H1 (cell line): ENCODE measurements at regions not wholly inside any gene's neighbourhood (a gene's known extent, or its start where the extent isn't known, plus 50 kb on each side); places are given as distances from the start of the nearest gene placed in this dataset.

Experiments used
- CTCF ChIA-PET: fragments of 300-600 bp; sonication (Branson Sonifier 250); formaldehyde crosslinking; loops from one replicate; lab custom pipeline; 2021; ENCODE audit not compliant: partially characterized antibody; lab: Charles Lee
- POLR2A ChIA-PET: fragments of 300-600 bp; sonication (Branson Sonifier 250); formaldehyde crosslinking; loops from one replicate; lab custom pipeline; 2021; ENCODE audit warnings: inconsistent platforms; ENCODE audit not compliant: partially characterized antibody; lab: Charles Lee
- DNase-seq, 2 experiments: peaks; one replicate each; pipeline versions ENCODE4 v3.0.0 to v3.0.0-alpha.2; 2010 to 2022; ENCODE audit warnings: low spot score in 2 of 2, low read depth in 1 of 2, mixed read lengths in 1 of 2
- FAIRE-seq: peaks from 2 replicates; lab custom pipeline; 2011; peaks lifted over from hg19 to GRCh38; lab: Jason Lieb, UNC
- H2AFZ ChIP-seq: 2 replicates; pipeline ENCODE4 v1.8.1; 2012; ENCODE audit warnings: low read length, inconsistent platforms
- H2AK5ac ChIP-seq: 2 replicates; pipeline ENCODE4 v1.6.1; 2013; ENCODE audit warnings: low read depth, low read length
- H2BK120ac ChIP-seq: replicated peaks from 2 replicates; pipeline ENCODE3; 2013; ENCODE audit warnings: low read depth, low read length, inconsistent platforms
- H2BK12ac ChIP-seq: 2 replicates; pipeline ENCODE4 v1.6.1; 2013; ENCODE audit warnings: low read depth, low read length
- H2BK15ac ChIP-seq: 2 replicates; pipeline ENCODE4 v1.6.1; 2013; ENCODE audit warnings: low read length
- H2BK20ac ChIP-seq: 2 replicates; pipeline ENCODE4 v1.6.1; 2013; ENCODE audit warnings: low read length
- H2BK5ac ChIP-seq: 2 replicates; pipeline ENCODE4 v1.6.1; 2013; ENCODE audit warnings: low read depth, low read length
- H3K14ac ChIP-seq: 2 replicates; pipeline ENCODE4 v1.6.1; 2013; ENCODE audit warnings: inconsistent platforms; ENCODE audit not compliant: insufficient read length
- H3K18ac ChIP-seq: 2 replicates; pipeline ENCODE4 v1.6.1; 2013; ENCODE audit warnings: low read length; ENCODE audit errors: extremely low read depth
- H3K23ac ChIP-seq: 2 replicates; pipeline ENCODE4 v1.6.1; 2013; ENCODE audit warnings: inconsistent platforms; ENCODE audit not compliant: insufficient read length
- H3K23me2 ChIP-seq: 2 replicates; pipeline ENCODE4 v1.6.1; 2013; ENCODE audit warnings: low read depth, low read length
- H3K27ac ChIP-seq: 2 replicates; pipeline ENCODE4 v1.6.1; 2011; ENCODE audit warnings: low read depth, low read length, inconsistent platforms
- H3K27me3 ChIP-seq, 4 experiments: replicated peaks in 1 of 4; 1 replicate in 1 of 4; 2 replicates in 3 of 4; pipeline versions ENCODE4 v1.6.1 to v1.8.1; 2011 to 2013; ENCODE audit warnings: low read length in 3 of 4, mild to moderate bottlenecking in 3 of 4, inconsistent platforms in 2 of 4, mixed read lengths in 2 of 4, moderate library complexity in 1 of 4; ENCODE audit not compliant: control insufficient read depth in 3 of 4, insufficient read depth in 3 of 4; ENCODE audit errors: extremely low read depth in 1 of 4
- H3K36me3 ChIP-seq, 4 experiments: 2 replicates each; pipeline versions ENCODE4 v1.6.1 to v1.8.1; 2011 to 2013; ENCODE audit warnings: mild to moderate bottlenecking in 4 of 4, low read length in 3 of 4, moderate library complexity in 2 of 4, control low read depth in 1 of 4, inconsistent platforms in 1 of 4; ENCODE audit not compliant: insufficient read depth in 4 of 4, control insufficient read depth in 2 of 4
- H3K4ac ChIP-seq: replicated peaks from 2 replicates; pipeline ENCODE3; 2013; ENCODE audit warnings: low read length, low read depth, mixed read lengths, inconsistent platforms; ENCODE audit not compliant: insufficient read length
- H3K4me1 ChIP-seq, 4 experiments: replicated peaks in 1 of 4; 1 replicate in 1 of 4; 2 replicates in 3 of 4; pipeline versions ENCODE4 v1.6.1 to v1.8.1; 2011 to 2013; ENCODE audit warnings: low read length in 3 of 4, inconsistent platforms in 2 of 4, mixed read lengths in 1 of 4; ENCODE audit not compliant: insufficient read depth in 4 of 4, control insufficient read depth in 3 of 4
- H3K4me2 ChIP-seq, 2 experiments: 2 replicates each; pipeline versions ENCODE4 v1.6.1 to v1.8.1; 2011 to 2013; ENCODE audit warnings: low read depth in 2 of 2, low read length in 2 of 2, control low read depth in 1 of 2, inconsistent platforms in 1 of 2, mild to moderate bottlenecking in 1 of 2; ENCODE audit not compliant: insufficient read depth in 1 of 2
- H3K4me3 ChIP-seq, 4 experiments: fragments of 200-600, 300-600 bp in 1 of 4; sonication (generic), shearing (Covaris generic), sonication (Bioruptor Twin) in 1 of 4; 2 replicates each; pipeline versions ENCODE4 v1.5.1 to v1.8.1; 2011 to 2016; ENCODE audit warnings: low read length in 4 of 4, low read depth in 3 of 4, control low read depth in 2 of 4, inconsistent platforms in 2 of 4, mild to moderate bottlenecking in 2 of 4, mixed read lengths in 1 of 4, moderate library complexity in 1 of 4; ENCODE audit not compliant: insufficient read depth in 2 of 4; ENCODE audit errors: extremely low read depth in 1 of 4
- H3K56ac ChIP-seq: replicated peaks from 2 replicates; pipeline ENCODE3; 2013; ENCODE audit warnings: low read depth, mild to moderate bottlenecking, mixed read lengths, low read length, inconsistent platforms; ENCODE audit not compliant: insufficient read length
- H3K79me1 ChIP-seq: 2 replicates; pipeline ENCODE4 v1.6.1; 2013; ENCODE audit warnings: low read depth, low read length, control low read depth
- H3K79me2 ChIP-seq, 2 experiments: 2 replicates each; pipeline versions ENCODE4 v1.6.1 to v1.8.1; 2012 to 2013; ENCODE audit warnings: low read length in 2 of 2, mild to moderate bottlenecking in 2 of 2, inconsistent platforms in 1 of 2; ENCODE audit not compliant: insufficient read depth in 2 of 2, control insufficient read depth in 1 of 2
- H3K9ac ChIP-seq, 4 experiments: replicated peaks in 1 of 4; 1 replicate in 1 of 4; 2 replicates in 3 of 4; pipeline versions ENCODE4 v1.6.1 to v1.8.1; 2011 to 2013; ENCODE audit warnings: low read depth in 3 of 4, low read length in 3 of 4, control low read depth in 2 of 4, mild to moderate bottlenecking in 2 of 4, moderate library complexity in 2 of 4, inconsistent platforms in 1 of 4; ENCODE audit errors: extremely low read depth in 1 of 4
- H3K9me3 ChIP-seq, 2 experiments: 2 replicates each; pipeline versions ENCODE4 v1.6.1 to v1.8.1; 2012 to 2013; ENCODE audit warnings: mild to moderate bottlenecking in 2 of 2, moderate library complexity in 2 of 2, control low read depth in 1 of 2, inconsistent platforms in 1 of 2, low read depth in 1 of 2, low read length in 1 of 2, mixed read lengths in 1 of 2; ENCODE audit not compliant: insufficient read depth in 2 of 2
- H4K20me1 ChIP-seq, 2 experiments: replicated peaks in 1 of 2; 2 replicates each; pipeline versions ENCODE3 to v1.8.1; 2011 to 2013; ENCODE audit warnings: inconsistent platforms in 2 of 2, low read length in 2 of 2, mild to moderate bottlenecking in 1 of 2; ENCODE audit not compliant: insufficient read depth in 2 of 2, control insufficient read depth in 1 of 2
- H4K5ac ChIP-seq: 2 replicates; pipeline ENCODE4 v1.6.1; 2013; ENCODE audit warnings: low read length, low read depth, mixed read lengths, inconsistent platforms; ENCODE audit not compliant: insufficient read length
- H4K8ac ChIP-seq: 2 replicates; pipeline ENCODE4 v1.8.0; 2013; ENCODE audit warnings: mild to moderate bottlenecking, moderate library complexity, low read length, inconsistent platforms; ENCODE audit not compliant: insufficient read depth; ENCODE audit errors: extremely low read depth
- H4K91ac ChIP-seq: replicated peaks from 2 replicates; pipeline ENCODE3; 2013; ENCODE audit warnings: low read length, mixed read lengths, inconsistent platforms; ENCODE audit not compliant: insufficient read length
- CTBP2 ChIP-seq: IDR thresholded peaks from 2 replicates; pipeline ENCODE4 v1.7.0; 2011; ENCODE audit warnings: borderline replicate concordance, mild to moderate bottlenecking, moderate library complexity, mixed read lengths, low read length; ENCODE audit not compliant: insufficient read depth, insufficient read length
- FOSL1 ChIP-seq: IDR thresholded peaks from 2 replicates; pipeline ENCODE4 v1.6.1; 2011; ENCODE audit warnings: mild to moderate bottlenecking, low read depth, low read length, moderate library complexity; ENCODE audit not compliant: insufficient read depth
- HDAC2 ChIP-seq, 2 experiments: fragments of 300-600 bp in 1 of 2; sonication (generic) in 1 of 2; IDR thresholded peaks; 2 replicates each; pipeline ENCODE4 v1.6.1; 2011 to 2012; ENCODE audit warnings: low read depth in 2 of 2, low read length in 2 of 2, mild to moderate bottlenecking in 2 of 2, moderate library complexity in 2 of 2, borderline replicate concordance in 1 of 2, inconsistent platforms in 1 of 2
- TF ChIP-seq, protein P1 (sequence below): IDR thresholded peaks from 2 replicates; pipeline ENCODE4 v1.6.1; 2012; ENCODE audit warnings: low read length, inconsistent platforms

DNA sequence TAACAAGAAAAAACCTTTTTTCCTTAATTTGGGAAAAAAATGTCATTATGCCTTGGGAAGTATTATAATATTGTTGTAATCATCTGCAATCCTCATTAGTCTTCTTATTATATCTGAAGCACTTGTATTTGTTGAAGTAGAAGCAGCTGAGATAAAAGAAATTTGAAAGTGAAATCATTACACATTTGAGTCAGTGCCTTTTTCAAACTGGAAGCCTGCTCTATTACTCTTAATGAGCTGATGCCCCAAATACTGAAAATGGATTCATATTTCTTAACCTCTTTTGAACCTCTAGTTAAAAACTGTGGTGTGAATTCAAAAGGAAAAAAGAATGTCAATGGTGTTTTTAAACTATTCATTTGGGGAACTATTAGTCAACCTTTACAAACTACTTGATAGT lies 1027.7 kb downstream of the NR2F1-AS1 start:
- Histone ChIP-seq H3K79me2 (no peaks in the 10 kb centered on the region), H3K27ac (no peak overlapping the region), H3K23me2 (no peaks in the 10 kb centered on the region), H3K56ac (no peak overlapping the region), H4K8ac (no peak overlapping the region), H2AK5ac (no peak overlapping the region), H3K14ac (no peak overlapping the region), H4K91ac (no peak overlapping the region), H3K9me3 (no peaks in the 10 kb centered on the region), H3K4me3 (no peak overlapping the region), H4K20me1 (no peaks in the 10 kb centered on the region), H2BK12ac (no peak overlapping the region), H3K9ac (no peak overlapping the region), H3K36me3 (no peaks in the 10 kb centered on the region), H3K4ac (no peak overlapping the region), H2BK120ac (no peak overlapping the region), H3K79me1 (no peaks in the 10 kb centered on the region; the same call in 1 of the 2 replicates), H2BK20ac (no peak overlapping the region), H2BK15ac (no peak overlapping the region), H3K27me3 (no peaks in the 10 kb centered on the region), H3K18ac (no peak overlapping the region), H2BK5ac (no peak overlapping the region), H4K5ac (no peak overlapping the region), H3K4me1 (no peaks in the 10 kb centered on the region; a peak in 1 of 7 replicates), H3K4me2 (no peak overlapping the region), H3K23ac (no peak overlapping the region), H2AFZ (no peak overlapping the region)
- FAIRE-seq (no peak), DNase-seq (no peak)
- ChIA-PET CTCF (no interaction called here), POLR2A (no interaction called here)
- TF ChIP-seq CTBP2 (no peak), HDAC2 (IDR thresholded peaks at IDR 0.05; ENCODE audit: borderline replicate concordance in 1 of 2, low read depth in 2 of 2, low read length in 2 of 2) (no peak), FOSL1 (no peak)
- TF ChIP-seq, protein P1, sequence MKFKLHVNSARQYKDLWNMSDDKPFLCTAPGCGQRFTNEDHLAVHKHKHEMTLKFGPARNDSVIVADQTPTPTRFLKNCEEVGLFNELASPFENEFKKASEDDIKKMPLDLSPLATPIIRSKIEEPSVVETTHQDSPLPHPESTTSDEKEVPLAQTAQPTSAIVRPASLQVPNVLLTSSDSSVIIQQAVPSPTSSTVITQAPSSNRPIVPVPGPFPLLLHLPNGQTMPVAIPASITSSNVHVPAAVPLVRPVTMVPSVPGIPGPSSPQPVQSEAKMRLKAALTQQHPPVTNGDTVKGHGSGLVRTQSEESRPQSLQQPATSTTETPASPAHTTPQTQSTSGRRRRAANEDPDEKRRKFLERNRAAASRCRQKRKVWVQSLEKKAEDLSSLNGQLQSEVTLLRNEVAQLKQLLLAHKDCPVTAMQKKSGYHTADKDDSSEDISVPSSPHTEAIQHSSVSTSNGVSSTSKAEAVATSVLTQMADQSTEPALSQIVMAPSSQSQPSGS = no peak
